GM19395 (cell line): ENCODE measurements at regions not wholly inside any gene's neighbourhood (a gene's known extent, or its start where the extent isn't known, plus 50 kb on each side); places are given as distances from the start of the nearest gene placed in this dataset.
A peak's percentile ranks its signal among the peaks of the same experiment; 100 is the strongest.

Experiments
- ATAC-seq: cut with Tn5 transposase; IDR thresholded peaks from one replicate; pipeline ENCODE4 v1.9.1; 2021; ENCODE audit warnings: mild to moderate bottlenecking, moderate library complexity; ENCODE audit not compliant: unreplicated experiment

- ATAC-seq: no peak
These were observed 168.7 kb upstream of the ITGB1 start for GRCh38 chr10:33126742-33127141.

DNA sequence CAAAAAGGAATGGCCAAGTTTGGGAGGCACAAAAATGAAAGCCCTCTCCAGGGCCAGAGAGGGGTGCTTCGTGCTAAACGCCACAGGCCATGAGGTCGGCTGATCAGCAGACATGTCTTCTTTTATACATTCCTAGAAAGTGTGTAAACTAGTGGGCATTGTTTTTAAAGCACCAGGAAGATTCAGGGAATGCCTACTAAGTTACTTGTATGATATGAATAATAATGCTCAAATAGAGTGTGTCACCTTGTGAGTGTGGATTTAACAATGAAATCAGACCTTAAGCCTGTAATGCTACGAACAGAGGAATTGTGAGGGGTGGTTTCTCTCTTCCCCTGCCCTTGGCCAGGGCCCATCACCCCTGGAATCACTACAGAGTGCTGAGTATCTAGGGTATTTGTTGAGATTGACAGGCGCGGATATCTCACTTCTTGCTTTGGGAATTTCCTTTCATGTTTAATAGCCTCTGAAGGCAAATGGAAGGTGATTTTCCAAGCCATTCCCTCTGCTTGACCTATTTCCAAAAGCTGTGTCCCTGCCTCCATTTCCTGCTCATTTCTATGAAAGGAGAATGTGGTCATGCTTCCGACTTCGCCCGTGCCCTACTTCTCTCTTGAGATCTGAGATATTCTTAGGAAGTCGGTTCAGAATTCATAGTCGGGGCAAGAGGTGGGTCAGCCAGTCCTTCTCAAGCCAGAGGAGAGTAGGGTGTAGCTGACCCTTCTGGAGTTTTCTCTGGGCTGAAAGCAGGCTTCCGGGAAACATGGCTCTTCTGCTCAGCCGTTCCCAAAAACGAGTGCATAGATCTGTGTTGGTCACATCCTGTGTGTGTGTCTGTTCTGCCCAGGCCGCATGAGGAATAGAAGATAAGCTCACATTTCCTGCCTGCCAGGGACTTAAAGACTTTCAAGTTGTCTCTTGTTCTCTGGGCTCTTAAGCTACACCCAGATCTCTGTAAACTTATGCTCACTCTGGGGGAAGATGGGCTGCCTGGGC lies 167.8 kb upstream of the ITGB1 start:
- ATAC-seq: no peak

- no peak for ATAC-seq
These were observed 167.1 kb upstream of the ITGB1 start for GRCh38 chr10:33125111-33125510.

- ATAC-seq: no peak
These were observed 165.7 kb upstream of the ITGB1 start for GRCh38 chr10:33123680-33124079.

DNA sequence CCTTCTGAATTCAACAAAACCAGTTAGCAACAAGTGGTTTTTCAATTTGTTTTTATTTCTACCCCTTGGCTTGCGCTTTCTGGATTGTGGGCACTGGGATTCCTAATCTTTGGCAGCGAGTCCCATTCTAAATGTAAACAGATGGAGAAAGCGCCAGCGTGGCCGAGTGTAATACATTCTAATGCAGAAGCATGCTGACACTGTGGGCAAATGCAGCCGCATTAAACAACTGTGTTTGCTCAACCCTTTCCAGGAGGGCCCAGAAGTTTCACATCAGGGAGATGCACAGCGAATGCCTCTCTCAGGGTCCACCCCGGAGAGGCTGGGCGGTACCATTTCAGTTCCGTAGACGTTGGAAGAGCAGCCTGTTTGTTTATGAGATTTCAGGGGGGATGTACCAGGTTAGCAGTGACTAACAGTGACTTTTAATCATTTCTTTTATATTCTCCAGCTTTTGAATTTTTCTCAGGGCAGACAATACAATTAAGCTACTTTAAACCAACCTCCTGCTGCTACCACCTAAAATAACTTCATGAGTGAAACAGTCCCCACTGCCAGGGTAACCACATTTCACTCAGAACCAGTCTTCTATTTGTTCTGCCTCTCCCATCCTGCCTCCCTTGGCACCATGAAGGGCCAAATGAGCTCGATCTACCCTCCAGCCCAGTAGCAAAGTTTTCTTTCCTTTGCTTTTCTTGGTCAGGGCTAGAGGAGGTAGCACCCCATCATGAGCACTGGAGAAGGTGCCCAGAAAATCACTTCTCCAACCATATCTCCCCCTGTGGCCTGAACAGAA lies 164.2 kb upstream of the ITGB1 start:
- ATAC-seq: no peak

DNA sequence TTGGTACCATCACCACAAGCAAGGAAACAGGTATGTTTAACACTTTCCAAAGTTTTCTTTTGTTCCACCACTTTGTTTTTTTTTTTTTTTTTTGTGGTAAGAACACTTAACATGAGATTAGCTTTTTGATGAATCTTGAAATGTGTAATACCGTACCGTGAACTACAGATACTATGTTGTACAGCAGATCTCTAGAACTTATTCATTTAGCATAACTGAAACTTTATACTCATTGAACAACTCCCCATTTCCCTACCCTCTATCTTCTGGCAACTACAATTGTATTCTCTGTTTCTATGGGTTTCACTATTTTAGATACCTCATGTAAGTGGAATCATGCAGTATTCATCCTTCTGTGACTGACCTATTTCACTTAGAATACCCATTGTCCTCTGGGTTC lies 162.7 kb upstream of the ITGB1 start:
- ATAC-seq: peak; percentile 66

- no peak for ATAC-seq
These were observed 162.2 kb upstream of the ITGB1 start for GRCh38 chr10:33120275-33120674.

GRCh38 chr10:33117816-33118215 lies 159.8 kb upstream of the ITGB1 start:
- ATAC-seq: no peak

DNA sequence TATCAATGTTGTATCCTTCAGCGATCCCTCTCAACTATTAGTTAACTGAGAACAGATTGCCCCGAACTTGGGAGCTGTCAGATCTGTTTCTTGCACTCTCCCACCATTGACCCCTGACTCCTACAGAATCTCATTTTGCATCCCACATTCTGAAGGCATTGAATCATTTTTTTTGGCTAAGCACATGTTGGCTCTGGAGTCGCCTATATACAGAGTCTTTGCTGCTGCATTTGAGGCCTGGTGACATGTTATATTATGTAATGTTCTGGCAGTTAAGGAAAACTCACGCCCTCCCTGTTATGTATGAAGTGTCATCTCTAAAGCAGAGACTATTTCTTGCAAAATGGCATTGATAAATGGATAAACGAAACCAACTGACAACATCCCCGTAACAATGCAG lies 159.2 kb upstream of the ITGB1 start:
- no peak for ATAC-seq

DNA sequence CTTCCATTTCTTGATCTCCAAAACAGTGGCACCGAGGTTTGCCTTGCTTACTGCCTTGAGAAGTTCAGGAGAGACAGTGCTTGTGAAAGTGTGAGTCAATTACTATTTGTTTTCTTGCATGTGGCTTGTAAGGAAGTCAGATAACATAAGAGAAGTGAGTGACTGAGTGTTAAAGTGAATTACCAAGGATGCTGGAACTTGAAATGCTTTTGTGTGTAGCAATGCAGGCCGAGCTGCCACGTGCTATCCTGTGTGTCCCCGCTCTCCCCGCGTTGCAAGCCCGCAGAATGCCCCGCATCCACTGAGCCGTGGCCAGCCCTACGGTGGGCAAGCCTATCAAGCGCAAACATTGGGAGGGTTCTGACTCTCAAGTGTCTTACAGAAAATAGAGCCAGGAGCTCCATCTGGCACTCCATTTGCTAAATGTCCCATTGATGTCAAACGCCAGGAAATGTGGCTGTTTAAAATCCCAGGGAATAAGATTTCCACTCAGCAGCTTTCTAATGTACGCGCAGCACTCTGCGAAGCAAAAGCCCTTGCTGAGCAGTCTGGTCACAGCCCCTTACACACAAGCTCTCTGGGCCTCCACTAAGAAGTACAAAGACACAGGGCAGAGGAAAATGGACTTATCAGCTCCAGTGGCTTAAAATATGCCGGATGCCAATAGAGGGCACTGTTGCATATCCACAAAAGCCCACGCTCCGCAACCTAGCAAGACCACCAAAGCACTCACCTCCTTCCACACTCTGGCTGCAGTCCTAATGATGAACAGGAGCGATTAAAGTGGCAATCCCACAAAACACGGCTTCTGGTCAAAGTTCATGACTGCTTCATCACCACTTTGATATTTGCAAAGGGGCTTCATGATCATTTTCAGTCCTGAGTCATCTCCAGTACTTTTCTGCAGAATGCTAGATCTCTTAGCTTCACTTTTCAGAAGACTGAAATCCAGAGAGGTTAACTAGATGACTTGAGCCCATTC lies 158.0 kb upstream of the ITGB1 start:
- ATAC-seq: no peak

DNA sequence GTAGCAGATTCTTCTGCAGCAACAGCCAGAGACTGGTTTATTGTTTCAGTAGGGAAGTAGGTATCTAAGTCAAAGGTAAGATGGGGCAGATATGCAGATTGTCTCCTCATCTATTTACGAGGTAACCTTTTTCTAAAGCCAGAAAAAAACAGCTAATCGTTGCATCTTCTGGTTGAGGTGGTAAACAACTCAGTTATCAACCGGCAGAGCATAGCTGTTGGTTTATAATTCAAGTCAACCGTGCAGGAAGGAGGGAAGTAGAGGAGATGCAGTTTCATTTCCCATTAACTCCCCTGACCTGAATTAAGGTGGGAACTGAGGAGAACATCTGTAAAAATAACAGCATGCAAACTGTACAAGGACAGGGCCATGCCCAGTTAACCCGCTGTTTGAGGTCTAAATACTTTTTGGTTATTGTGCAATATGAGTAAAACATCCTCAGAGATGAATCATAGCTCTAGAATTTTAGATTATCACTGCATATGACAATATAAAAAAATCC lies 156.5 kb upstream of the ITGB1 start:
- no peak for ATAC-seq

DNA sequence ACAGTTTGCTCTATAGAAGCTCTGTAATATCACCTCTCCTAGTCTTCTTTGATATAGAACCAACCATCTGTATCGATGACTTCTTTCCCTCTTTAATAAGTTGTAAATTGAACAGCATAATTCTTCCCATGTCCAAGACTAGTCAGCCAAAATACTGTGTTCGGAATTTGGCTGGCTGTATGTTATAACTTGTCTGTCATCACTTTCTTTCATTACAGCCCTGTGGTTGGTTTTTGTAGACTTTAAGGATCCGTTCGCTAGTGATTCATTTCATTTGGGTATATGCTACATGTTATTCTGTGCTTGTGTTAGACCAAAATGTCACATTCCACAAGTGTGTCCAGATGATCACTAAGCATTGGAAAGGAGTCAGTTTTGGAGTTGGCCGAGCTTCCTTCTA lies 155.4 kb upstream of the ITGB1 start:
- no peak for ATAC-seq

- ATAC-seq: no peak
These were observed 154.9 kb upstream of the ITGB1 start for GRCh38 chr10:33112831-33113455.

GRCh38 chr10:33111488-33112051 lies 153.5 kb upstream of the ITGB1 start:
- ATAC-seq: no peak

GRCh38 chr10:33109788-33110469 lies 151.9 kb upstream of the ITGB1 start:
- no peak for ATAC-seq

GRCh38 chr10:33109384-33109783 lies 151.4 kb upstream of the ITGB1 start:
- ATAC-seq: no peak

DNA sequence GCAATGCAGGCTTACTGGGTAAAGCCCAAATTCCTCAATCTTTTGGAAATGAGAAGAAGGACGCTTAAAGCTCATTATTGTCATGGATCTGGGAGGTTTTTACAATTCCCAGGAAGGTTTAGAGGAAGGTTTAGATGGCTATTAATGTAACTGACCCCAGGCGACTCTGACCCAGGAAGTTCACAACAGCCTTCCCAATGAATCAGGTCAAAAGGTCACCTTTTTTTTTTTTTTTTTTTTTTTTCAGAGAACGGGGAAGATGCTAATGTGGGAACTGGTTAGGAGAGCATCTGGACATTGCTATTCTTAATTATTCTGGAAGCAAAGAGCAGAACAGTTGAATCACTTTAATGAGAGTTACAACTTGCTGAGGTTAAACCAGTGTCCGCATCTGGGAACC lies 149.9 kb upstream of the ITGB1 start:
- ATAC-seq: no peak

DNA sequence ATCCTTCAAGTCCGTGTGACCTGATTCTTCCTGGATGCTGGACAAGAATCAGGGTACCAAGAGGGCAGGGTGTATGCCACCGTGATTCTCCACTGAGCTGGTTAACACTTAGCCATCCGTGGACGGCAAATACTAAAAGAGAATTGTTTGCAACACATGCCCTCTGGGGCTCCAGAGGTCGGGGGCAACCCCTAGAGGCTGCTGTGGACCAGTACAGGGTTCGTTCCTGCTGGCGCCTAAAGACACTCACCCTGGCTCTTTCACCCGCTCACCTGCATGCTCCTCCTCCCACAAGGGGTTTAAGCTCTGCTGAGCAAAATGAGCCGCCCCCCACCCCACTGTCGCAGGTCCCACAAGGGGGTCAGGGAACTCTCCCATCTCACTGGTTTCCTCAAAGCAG lies 148.7 kb upstream of the ITGB1 start:
- no peak for ATAC-seq

GRCh38 chr10:33103863-33104379 lies 145.9 kb upstream of the ITGB1 start:
- ATAC-seq: no peak
